HG03103 (cell line): ENCODE measurements at regions not wholly inside any gene's neighbourhood (a gene's known extent, or its start where the extent isn't known, plus 50 kb on each side); places are given as distances from the start of the nearest gene placed in this dataset.

ENCODE experiments used
- ATAC-seq: cut with Tn5 transposase; IDR thresholded peaks from one replicate; pipeline ENCODE4 v1.9.1; 2021; ENCODE audit warnings: low read depth; ENCODE audit not compliant: unreplicated experiment

- no peak for ATAC-seq
These were observed 63.3 kb upstream of the DAPK1 start for GRCh38 chr9:87434366-87434765.

GRCh38 chr9:87435189-87435880, 62.3 kb upstream of the DAPK1 start:
- no peak for ATAC-seq

GRCh38 chr9:87436716-87437115, 61.0 kb upstream of the DAPK1 start:
- ATAC-seq, result no peak

- ATAC-seq, result no peak
These were observed 59.7 kb upstream of the DAPK1 start for GRCh38 chr9:87437966-87438365.

GRCh38 chr9:87441251-87441650, 56.4 kb upstream of the DAPK1 start:
- no peak for ATAC-seq

GRCh38 chr9:87442451-87442850, 55.2 kb upstream of the DAPK1 start:
- no peak for ATAC-seq

- ATAC-seq, result no peak
These were observed 54.7 kb upstream of the DAPK1 start for GRCh38 chr9:87443006-87443405.

GRCh38 chr9:87443461-87443860, 54.2 kb upstream of the DAPK1 start:
- ATAC-seq, result no peak

- ATAC-seq, result peak; percentile 96
These were observed 52.0 kb upstream of the DAPK1 start for GRCh38 chr9:87445646-87446045.

- ATAC-seq, result no peak
These were observed 51.1 kb upstream of the DAPK1 start for GRCh38 chr9:87446527-87446926.

- no peak for ATAC-seq
These were observed 49.9 kb upstream of the DAPK1 start for GRCh38 chr9:87447547-87448432.
